ENCODE measurements at regions not wholly inside any gene's neighbourhood (a gene's known extent, or its start where the extent isn't known, plus 50 kb on each side); places are given as distances from the start of the nearest gene placed in this dataset.

GRCh38 chr18:37805773-37806404, 240.3 kb upstream of the CELF4 start:
- Histone ChIP-seq H2AFZ (ENCODE audit: low read length) (no peak overlapping the region), H3K79me2 (ENCODE audit: insufficient read depth, low read depth, low read length) (no peaks in the 10 kb centered on the region), H3K27ac (ENCODE audit: low read depth, low read length, poor library complexity, severe bottlenecking) (no peak overlapping the region), H3K4me3 (ENCODE audit: low read depth, low read length, poor library complexity, severe bottlenecking) (no peak overlapping the region), H4K20me1 (ENCODE audit: insufficient read depth, low read length) (no peaks in the 10 kb centered on the region), H3K36me3 (ENCODE audit: insufficient read depth, low read length) (no peaks in the 10 kb centered on the region), H3K4me1 (ENCODE audit: insufficient read depth, low read length, poor library complexity, severe bottlenecking) (no peaks in the 10 kb centered on the region), H3K4me2 (ENCODE audit: low read length) (no peak overlapping the region), H3K9me2 (ENCODE audit: insufficient read depth, low read length) (no peaks in the 10 kb centered on the region), H3K9me3 (ENCODE audit: low read length) (no peaks in the 10 kb centered on the region)
- BruUV-seq (replicated peaks), result no TSS peak
- intact Hi-C loops (cut with micrococcal nuclease; ENCODE audit: unreplicated experiment), result no loop called here
- CTCF ChIA-PET (ENCODE audit: unreplicated experiment), result no interaction called here
- no peak for DNase-seq (ENCODE audit: low spot score)
- POLR2A ChIA-PET, result no interaction called here
- TF ChIP-seq EZH2phosphoT487 (IDR thresholded peaks at IDR 0.05; ENCODE audit: borderline replicate concordance, low read depth, low read length), result no peak
- TF ChIP-seq, protein P1, sequence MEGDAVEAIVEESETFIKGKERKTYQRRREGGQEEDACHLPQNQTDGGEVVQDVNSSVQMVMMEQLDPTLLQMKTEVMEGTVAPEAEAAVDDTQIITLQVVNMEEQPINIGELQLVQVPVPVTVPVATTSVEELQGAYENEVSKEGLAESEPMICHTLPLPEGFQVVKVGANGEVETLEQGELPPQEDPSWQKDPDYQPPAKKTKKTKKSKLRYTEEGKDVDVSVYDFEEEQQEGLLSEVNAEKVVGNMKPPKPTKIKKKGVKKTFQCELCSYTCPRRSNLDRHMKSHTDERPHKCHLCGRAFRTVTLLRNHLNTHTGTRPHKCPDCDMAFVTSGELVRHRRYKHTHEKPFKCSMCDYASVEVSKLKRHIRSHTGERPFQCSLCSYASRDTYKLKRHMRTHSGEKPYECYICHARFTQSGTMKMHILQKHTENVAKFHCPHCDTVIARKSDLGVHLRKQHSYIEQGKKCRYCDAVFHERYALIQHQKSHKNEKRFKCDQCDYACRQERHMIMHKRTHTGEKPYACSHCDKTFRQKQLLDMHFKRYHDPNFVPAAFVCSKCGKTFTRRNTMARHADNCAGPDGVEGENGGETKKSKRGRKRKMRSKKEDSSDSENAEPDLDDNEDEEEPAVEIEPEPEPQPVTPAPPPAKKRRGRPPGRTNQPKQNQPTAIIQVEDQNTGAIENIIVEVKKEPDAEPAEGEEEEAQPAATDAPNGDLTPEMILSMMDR (conservative IDR thresholded peaks at IDR 0.05; ENCODE audit: low read length), result no peak

- Histone ChIP-seq H3K9me2 (ENCODE audit: insufficient read depth, low read length) (no peaks in the 10 kb centered on the region), H3K27ac (ENCODE audit: low read depth, low read length, poor library complexity, severe bottlenecking) (no peak overlapping the region), H4K20me1 (ENCODE audit: insufficient read depth, low read length) (no peaks in the 10 kb centered on the region), H3K4me1 (ENCODE audit: insufficient read depth, low read length, poor library complexity, severe bottlenecking) (no peaks in the 10 kb centered on the region), H2AFZ (ENCODE audit: low read length) (no peak overlapping the region), H3K4me3 (ENCODE audit: low read depth, low read length, poor library complexity, severe bottlenecking) (no peak overlapping the region), H3K9me3 (ENCODE audit: low read length) (no peaks in the 10 kb centered on the region), H3K36me3 (ENCODE audit: insufficient read depth, low read length) (no peaks in the 10 kb centered on the region), H3K79me2 (ENCODE audit: insufficient read depth, low read depth, low read length) (no peaks in the 10 kb centered on the region), H3K4me2 (ENCODE audit: low read length) (no peak overlapping the region)
- POLR2A ChIA-PET, result no interaction called here
- intact Hi-C loops (cut with micrococcal nuclease; ENCODE audit: unreplicated experiment), result no loop called here
- CTCF ChIA-PET (ENCODE audit: unreplicated experiment), result no interaction called here
- BruUV-seq (replicated peaks), result no TSS peak
- TF ChIP-seq, protein P1 (conservative IDR thresholded peaks at IDR 0.05; ENCODE audit: low read length), result no peak
- no peak for TF ChIP-seq EZH2phosphoT487 (IDR thresholded peaks at IDR 0.05; ENCODE audit: borderline replicate concordance, low read depth, low read length)
- no peak for DNase-seq (ENCODE audit: low spot score)
Measured at GRCh38 chr18:37796823-37797349, 231.3 kb upstream of the CELF4 start.

DNA sequence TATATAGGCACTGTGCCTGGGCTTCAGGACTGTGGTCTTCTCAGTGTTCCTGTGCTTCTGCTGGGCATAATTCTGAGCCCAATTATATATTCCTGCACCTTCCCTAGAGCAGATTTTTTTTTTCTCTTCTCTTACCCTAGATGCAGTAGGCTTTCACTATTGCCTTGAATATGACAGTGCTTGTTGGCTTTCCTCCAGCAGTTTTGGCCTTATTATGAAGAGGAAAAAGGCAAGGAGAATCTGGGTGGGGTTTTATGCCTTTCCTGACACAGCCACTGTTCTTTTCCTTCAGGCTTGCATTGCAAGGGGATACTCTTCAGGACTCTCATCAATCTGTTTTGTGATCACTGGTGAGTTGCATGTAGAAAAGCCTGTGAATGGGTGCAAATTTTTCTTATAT, 221.9 kb upstream of the CELF4 start:
- no peak overlapping the region for H3K27ac ChIP-seq (ENCODE audit: low read depth, low read length, poor library complexity, severe bottlenecking)
- no peaks in the 10 kb centered on the region for H3K36me3 ChIP-seq (ENCODE audit: insufficient read depth, low read length)
- no peaks in the 10 kb centered on the region for H3K4me1 ChIP-seq (ENCODE audit: insufficient read depth, low read length, poor library complexity, severe bottlenecking)
- no peak for DNase-seq (ENCODE audit: low spot score)
- TF ChIP-seq, protein P1 (conservative IDR thresholded peaks at IDR 0.05; ENCODE audit: low read length), result no peak
- TF ChIP-seq EZH2phosphoT487 (IDR thresholded peaks at IDR 0.05; ENCODE audit: borderline replicate concordance, low read depth, low read length), result no peak
- H3K79me2 ChIP-seq (ENCODE audit: insufficient read depth, low read depth, low read length), result no peaks in the 10 kb centered on the region
- H3K9me3 ChIP-seq (ENCODE audit: low read length), result no peaks in the 10 kb centered on the region
- CTCF ChIA-PET (ENCODE audit: unreplicated experiment), result no interaction called here
- no peak overlapping the region for H3K4me2 ChIP-seq (ENCODE audit: low read length)
- BruUV-seq (replicated peaks), result no TSS peak
- H3K4me3 ChIP-seq (ENCODE audit: low read depth, low read length, poor library complexity, severe bottlenecking), result no peak overlapping the region
- H4K20me1 ChIP-seq (ENCODE audit: insufficient read depth, low read length), result no peaks in the 10 kb centered on the region
- POLR2A ChIA-PET, result no interaction called here
- no peak overlapping the region for H2AFZ ChIP-seq (ENCODE audit: low read length)
- H3K9me2 ChIP-seq (ENCODE audit: insufficient read depth, low read length), result no peaks in the 10 kb centered on the region
- intact Hi-C loops (cut with micrococcal nuclease; ENCODE audit: unreplicated experiment), result no loop called here
